Natural killer cell treated with Interleukin-12 subunit alpha and Interleukin-12 subunit beta and Interleukin-15 and Interleukin-18, amount 100 ng/mL, for 72 hours (primary cell): ENCODE measurements at regions not wholly inside any gene's neighbourhood (a gene's known extent, or its start where the extent isn't known, plus 50 kb on each side); places are given as distances from the start of the nearest gene placed in this dataset.

ENCODE experiments used
- ATAC-seq, 2 donors: fragments of 150-1000 bp; cut with Tn5 transposase in 1 of 2; sonication (Bioruptor Pico), chemical (Tn5 transposase) in 1 of 2; 2 replicates each; pipeline ENCODE4 v1.10.0; 2021
- DNase-seq: peaks from one replicate; pipeline ENCODE4 v3.0.0; 2022; ENCODE audit warnings: low spot score
- H3K27ac Mint-ChIP-seq, 2 donors: 1 replicate in 1 of 2; 2 replicates in 1 of 2; pipeline ENCODE4 v1.8.0; 2022; ENCODE audit warnings: mixed read lengths in 2 of 2, mild to moderate bottlenecking in 1 of 2, moderate library complexity in 1 of 2
- H3K27me3 Mint-ChIP-seq, 2 donors: 1 replicate in 1 of 2; 2 replicates in 1 of 2; pipeline ENCODE4 v1.8.0; 2022; ENCODE audit warnings: mixed read lengths in 2 of 2
- H3K36me3 Mint-ChIP-seq: one replicate; pipeline ENCODE4 v1.8.0; 2022; ENCODE audit warnings: mixed read lengths
- H3K4me1 Mint-ChIP-seq, 2 donors: 1 replicate in 1 of 2; 2 replicates in 1 of 2; pipeline ENCODE4 v1.8.0; 2022; ENCODE audit warnings: low read depth in 2 of 2, mixed read lengths in 2 of 2, mild to moderate bottlenecking in 1 of 2
- H3K4me3 Mint-ChIP-seq: one replicate; pipeline ENCODE4 v1.8.0; 2022; ENCODE audit warnings: mixed read lengths
- H3K9me3 Mint-ChIP-seq: 2 replicates; pipeline ENCODE4 v1.8.0; 2022; ENCODE audit warnings: mixed read lengths

DNA sequence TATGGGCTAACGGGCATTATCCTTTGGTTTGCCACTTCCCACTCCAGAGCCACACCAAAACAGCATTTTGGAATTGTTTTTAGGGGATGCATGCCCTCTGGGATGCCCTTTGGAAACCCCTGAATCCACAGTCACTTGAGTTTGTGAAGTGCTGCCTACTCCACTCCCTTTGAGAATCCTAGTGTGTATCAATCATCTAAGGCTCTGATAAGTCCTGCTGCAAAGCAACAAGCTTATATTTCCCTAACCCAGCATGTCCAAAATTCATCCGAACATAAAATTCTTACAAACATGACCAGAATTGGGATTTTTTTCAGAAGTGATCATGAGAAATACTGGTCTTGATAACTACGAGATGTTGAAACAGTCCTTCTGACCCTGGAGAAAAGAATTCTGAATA is 387.9 kb downstream of the MN1 start:
- Mint-ChIP-seq H3K27ac (no peak overlapping the region), H3K4me1 (no peaks in the 10 kb centered on the region)

GRCh38 chr22:27416511-27417420 is 384.8 kb downstream of the MN1 start:
- no peaks in the 10 kb centered on the region for H3K36me3 Mint-ChIP-seq
- peaks cover 28% of the 10 kb centered on the region in 2 donors for H3K27me3 Mint-ChIP-seq
- H3K4me3 Mint-ChIP-seq: no peak overlapping the region
- no peak overlapping the region for H3K27ac Mint-ChIP-seq
- no peaks in the 10 kb centered on the region for H3K9me3 Mint-ChIP-seq
- DNase-seq: no peak
- H3K4me1 Mint-ChIP-seq: no peaks in the 10 kb centered on the region
- no peak for ATAC-seq

More for the DNA sequence above, 387.9 kb downstream of the MN1 start:
- no peaks in the 10 kb centered on the region for H3K36me3 Mint-ChIP-seq
- H3K27me3 Mint-ChIP-seq: peaks cover 19 to 20% of the 10 kb centered on the region in 2 donors
- no peak overlapping the region for H3K4me3 Mint-ChIP-seq
- no peak for ATAC-seq
- DNase-seq: no peak
- no peaks in the 10 kb centered on the region for H3K9me3 Mint-ChIP-seq

DNA sequence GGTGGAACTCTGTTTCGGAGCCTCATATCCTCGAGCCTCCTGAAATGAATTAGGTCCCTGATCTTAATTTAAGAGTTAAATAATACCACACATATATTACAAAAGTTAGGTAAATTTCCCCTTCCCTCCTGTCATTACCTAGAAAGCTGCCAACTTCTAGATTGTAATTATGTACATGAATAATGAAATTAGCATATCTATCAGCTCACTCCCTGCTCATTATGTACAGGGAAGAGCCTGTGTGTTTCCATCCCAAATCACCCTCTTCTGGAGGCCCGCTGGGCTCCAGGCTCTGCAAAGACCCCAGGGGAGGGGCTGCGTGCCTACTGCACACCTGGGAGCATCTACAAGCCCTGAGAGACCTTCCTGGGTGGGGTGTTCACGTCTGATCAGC is 384.1 kb downstream of the MN1 start:
- H3K9me3 Mint-ChIP-seq: no peaks in the 10 kb centered on the region
- no peak for DNase-seq
- H3K36me3 Mint-ChIP-seq: no peaks in the 10 kb centered on the region
- H3K27ac Mint-ChIP-seq: no peak overlapping the region
- no peak overlapping the region for H3K4me3 Mint-ChIP-seq
- ATAC-seq: no peak
- no peaks in the 10 kb centered on the region for H3K4me1 Mint-ChIP-seq
- H3K27me3 Mint-ChIP-seq: peaks cover 22 to 32% of the 10 kb centered on the region in 2 donors

- no peak for ATAC-seq
- no peaks in the 10 kb centered on the region for H3K36me3 Mint-ChIP-seq
- no peaks in the 10 kb centered on the region for H3K9me3 Mint-ChIP-seq
- no peak for DNase-seq
- no peak overlapping the region for H3K4me3 Mint-ChIP-seq
- no peaks in the 10 kb centered on the region for H3K4me1 Mint-ChIP-seq
- H3K27ac Mint-ChIP-seq: no peak overlapping the region
- peaks cover 26 to 41% of the 10 kb centered on the region in 2 donors for H3K27me3 Mint-ChIP-seq
Measured at GRCh38 chr22:27418261-27418660, 383.3 kb downstream of the MN1 start.

GRCh38 chr22:27419473-27419872 is 382.1 kb downstream of the MN1 start:
- H3K27me3 Mint-ChIP-seq: peaks cover 28 to 41% of the 10 kb centered on the region in 2 donors
- no peak overlapping the region for H3K4me3 Mint-ChIP-seq
- ATAC-seq (no peak), DNase-seq (no peak)
- H3K27ac Mint-ChIP-seq: no peak overlapping the region
- H3K4me1 Mint-ChIP-seq: no peaks in the 10 kb centered on the region
- no peaks in the 10 kb centered on the region for H3K36me3 Mint-ChIP-seq
- no peaks in the 10 kb centered on the region for H3K9me3 Mint-ChIP-seq

DNA sequence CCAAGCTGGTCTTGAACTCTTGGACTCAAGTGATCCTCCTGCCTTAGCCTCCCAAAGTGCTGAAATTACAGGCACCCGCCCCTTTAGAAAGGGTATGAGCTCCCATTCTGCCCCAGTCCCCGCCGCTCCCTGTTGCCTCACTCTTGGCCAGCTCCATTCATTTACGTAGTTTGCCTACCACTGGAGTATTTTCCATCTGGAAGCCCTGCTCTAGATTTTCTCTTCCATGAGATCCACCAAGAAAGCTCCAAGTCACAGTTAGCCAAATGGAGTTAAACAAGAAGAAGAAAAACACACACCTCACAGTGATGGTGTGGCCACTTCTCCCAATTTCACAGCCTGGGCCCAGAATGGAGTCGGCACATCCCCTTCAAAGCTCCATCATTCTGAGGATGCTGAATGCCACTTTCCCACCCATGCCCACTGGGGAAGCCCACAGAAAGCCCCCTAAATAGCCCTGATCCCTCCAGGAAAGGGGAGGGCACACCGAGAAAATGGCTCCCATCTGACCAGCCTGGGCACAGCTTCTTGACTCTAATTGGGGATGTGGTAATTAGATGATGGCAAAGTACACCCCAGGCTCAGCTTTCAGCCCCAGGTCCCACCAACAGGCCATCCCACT is 381.2 kb downstream of the MN1 start:
- no peak overlapping the region for H3K27ac Mint-ChIP-seq
- no peak overlapping the region for H3K4me3 Mint-ChIP-seq
- no peaks in the 10 kb centered on the region for H3K4me1 Mint-ChIP-seq
- no peaks in the 10 kb centered on the region for H3K9me3 Mint-ChIP-seq
- ATAC-seq (no peak), DNase-seq (no peak)
- H3K27me3 Mint-ChIP-seq: peaks cover 28 to 41% of the 10 kb centered on the region in 2 donors
- no peaks in the 10 kb centered on the region for H3K36me3 Mint-ChIP-seq

- H3K4me3 Mint-ChIP-seq: no peak overlapping the region
- no peaks in the 10 kb centered on the region for H3K4me1 Mint-ChIP-seq
- peaks cover 26 to 37% of the 10 kb centered on the region in 2 donors for H3K27me3 Mint-ChIP-seq
- no peak for ATAC-seq
- H3K36me3 Mint-ChIP-seq: no peaks in the 10 kb centered on the region
- no peak overlapping the region for H3K27ac Mint-ChIP-seq
- H3K9me3 Mint-ChIP-seq: no peaks in the 10 kb centered on the region
- DNase-seq: no peak
Measured at GRCh38 chr22:27420817-27421361, 380.7 kb downstream of the MN1 start.

- H3K36me3 Mint-ChIP-seq: no peaks in the 10 kb centered on the region
- no peak overlapping the region for H3K4me3 Mint-ChIP-seq
- DNase-seq: no peak
- no peak overlapping the region for H3K27ac Mint-ChIP-seq
- no peaks in the 10 kb centered on the region for H3K9me3 Mint-ChIP-seq
- H3K4me1 Mint-ChIP-seq: no peaks in the 10 kb centered on the region
- H3K27me3 Mint-ChIP-seq: peaks cover 18 to 25% of the 10 kb centered on the region in 2 donors
- ATAC-seq: no peak
Measured at GRCh38 chr22:27422442-27422841, 379.1 kb downstream of the MN1 start.

DNA sequence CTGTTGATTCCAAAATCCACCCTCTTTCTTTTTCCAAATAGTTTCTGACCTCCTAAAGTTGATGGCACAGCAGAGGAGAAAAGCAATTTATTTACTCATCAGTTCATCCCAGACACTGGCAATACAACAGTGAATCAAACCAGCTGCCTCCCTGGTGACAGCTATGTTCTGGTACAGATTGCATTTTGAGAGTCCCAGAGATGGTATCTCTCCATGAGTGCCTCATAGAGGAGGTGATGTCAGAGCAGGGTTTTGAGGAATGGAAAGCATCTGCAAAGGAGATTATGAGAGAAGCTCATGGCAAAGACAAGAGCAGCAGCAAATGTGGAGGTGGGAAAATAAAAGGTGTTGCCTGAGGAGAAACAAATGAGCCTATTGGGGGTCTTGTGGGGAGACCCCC is 377.2 kb downstream of the MN1 start:
- no peak overlapping the region for H3K4me3 Mint-ChIP-seq
- H3K27ac Mint-ChIP-seq: no peak overlapping the region
- H3K4me1 Mint-ChIP-seq: no peaks in the 10 kb centered on the region
- H3K36me3 Mint-ChIP-seq: no peaks in the 10 kb centered on the region
- peaks cover 3% of the 10 kb centered on the region for H3K9me3 Mint-ChIP-seq
- ATAC-seq: no peak
- no peak for DNase-seq
- peaks cover 26 to 36% of the 10 kb centered on the region in 2 donors for H3K27me3 Mint-ChIP-seq

DNA sequence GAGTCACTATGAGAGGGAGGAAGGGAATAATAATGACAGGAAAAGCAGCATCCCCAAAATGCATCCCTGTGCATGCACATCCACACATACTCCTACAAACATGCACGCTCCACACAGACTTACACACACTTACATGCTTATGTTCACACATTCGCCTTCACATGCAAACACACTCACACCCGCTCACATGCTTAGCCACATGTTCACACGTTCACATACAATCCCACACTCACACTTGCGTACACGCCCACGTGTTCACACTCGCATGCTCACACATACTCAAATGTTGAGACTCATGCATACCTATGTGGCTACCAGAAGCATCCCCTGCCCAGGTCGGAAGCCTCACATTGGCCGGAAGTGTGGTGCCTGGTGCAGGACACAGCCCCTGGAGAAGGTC is 372.1 kb downstream of the MN1 start:
- no peak for ATAC-seq
- H3K27me3 Mint-ChIP-seq: peaks cover 8 to 14% of the 10 kb centered on the region in 2 donors
- DNase-seq: no peak
- peaks cover 3% of the 10 kb centered on the region for H3K9me3 Mint-ChIP-seq
- no peaks in the 10 kb centered on the region for H3K4me1 Mint-ChIP-seq
- H3K27ac Mint-ChIP-seq: no peak overlapping the region
- no peaks in the 10 kb centered on the region for H3K36me3 Mint-ChIP-seq
- no peak overlapping the region for H3K4me3 Mint-ChIP-seq

- Mint-ChIP-seq H3K9me3 (peaks cover 3% of the 10 kb centered on the region), H3K36me3 (no peaks in the 10 kb centered on the region)
Measured at GRCh38 chr22:27431081-27431480, 370.5 kb downstream of the MN1 start.

GRCh38 chr22:27431896-27432295 is 369.7 kb downstream of the MN1 start:
- peaks cover 3% of the 10 kb centered on the region for H3K9me3 Mint-ChIP-seq
- no peaks in the 10 kb centered on the region for H3K4me1 Mint-ChIP-seq
- no peak overlapping the region for H3K27ac Mint-ChIP-seq
- no peak overlapping the region for H3K4me3 Mint-ChIP-seq
- DNase-seq (no peak), ATAC-seq (no peak)
- H3K36me3 Mint-ChIP-seq: no peaks in the 10 kb centered on the region
- H3K27me3 Mint-ChIP-seq: peaks cover 11 to 14% of the 10 kb centered on the region in 2 donors

More at GRCh38 chr22:27431081-27431480, 370.5 kb downstream of the MN1 start:
- Mint-ChIP-seq H3K4me1 (no peaks in the 10 kb centered on the region), H3K27me3 (peaks cover 8 to 14% of the 10 kb centered on the region in 2 donors), H3K4me3 (no peak overlapping the region), H3K27ac (no peak overlapping the region)
- DNase-seq: no peak
- ATAC-seq: no peak

- Mint-ChIP-seq H3K27me3 (peaks cover 5 to 9% of the 10 kb centered on the region in 2 donors), H3K27ac (no peak overlapping the region)
Measured at GRCh38 chr22:27433099-27433498, 368.5 kb downstream of the MN1 start.

DNA sequence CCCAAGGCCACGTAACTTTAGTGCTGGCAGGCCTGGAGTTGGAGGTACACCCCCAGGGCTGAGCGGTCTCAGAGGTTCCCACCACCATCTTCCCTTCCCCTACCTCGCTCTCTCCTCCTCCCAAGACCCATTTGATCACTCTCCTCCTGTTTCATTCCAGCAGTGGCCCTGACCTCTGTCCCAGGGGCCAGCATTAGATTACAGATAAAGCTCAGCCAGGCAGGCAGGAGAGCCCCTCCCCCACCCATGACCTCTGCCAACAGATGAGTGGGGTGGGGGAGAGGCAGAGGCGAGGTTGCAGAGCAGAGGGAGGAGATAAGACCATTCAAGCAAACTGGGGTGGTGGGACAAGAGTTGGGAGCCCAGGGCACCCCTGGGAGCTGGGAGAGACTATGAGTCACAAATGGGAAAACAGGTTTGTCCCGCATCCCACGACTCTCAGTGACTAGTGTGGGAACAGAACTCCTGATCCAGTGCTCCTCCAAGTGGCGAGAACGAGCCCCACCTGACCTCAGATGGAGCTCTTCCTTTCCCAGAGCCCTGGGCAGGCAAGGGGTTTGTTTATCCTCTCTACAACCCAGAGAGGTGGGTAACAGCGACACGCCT is 367.9 kb downstream of the MN1 start:
- Mint-ChIP-seq H3K27me3 (peaks cover 0 to 5% of the 10 kb centered on the region in 2 donors), H3K36me3 (no peaks in the 10 kb centered on the region), H3K4me1 (no peaks in the 10 kb centered on the region), H3K9me3 (no peaks in the 10 kb centered on the region), H3K27ac (no peak overlapping the region), H3K4me3 (no peak overlapping the region)
- DNase-seq (no peak), ATAC-seq (no peak)

More at GRCh38 chr22:27433099-27433498, 368.5 kb downstream of the MN1 start:
- H3K4me3 Mint-ChIP-seq: no peak overlapping the region
- DNase-seq: no peak
- no peak for ATAC-seq
- no peaks in the 10 kb centered on the region for H3K4me1 Mint-ChIP-seq
- no peaks in the 10 kb centered on the region for H3K36me3 Mint-ChIP-seq
- H3K9me3 Mint-ChIP-seq: no peaks in the 10 kb centered on the region
